HL-60 (cell line): ENCODE measurements at regions not wholly inside any gene's neighbourhood (a gene's known extent, or its start where the extent isn't known, plus 50 kb on each side); places are given as distances from the start of the nearest gene placed in this dataset.

ENCODE experiments used
- DNase-seq, 2 experiments: peaks; one replicate each; pipeline ENCODE4 v3.0.0-alpha.2; 2010 to 2020; ENCODE audit warnings: low read depth in 1 of 2, low spot score in 1 of 2
- H3K27ac ChIP-seq: fragments of 250-450 bp; sonication (Bioruptor Pico); replicated peaks from 2 replicates; pipeline ENCODE4 v1.5.1; 2020; ENCODE audit warnings: mild to moderate bottlenecking, moderate library complexity
- H3K27me3 ChIP-seq: fragments of 250-450 bp; sonication (Bioruptor Pico); 2 replicates; pipeline ENCODE4 v1.5.1; 2021; ENCODE audit warnings: mild to moderate bottlenecking, moderate library complexity; ENCODE audit not compliant: insufficient read depth, poor library complexity, severe bottlenecking
- H3K4me3 ChIP-seq: replicated peaks from 2 replicates; pipeline ENCODE4 v1.5.1; 2011; ENCODE audit warnings: mild to moderate bottlenecking, control low read depth, low read length; ENCODE audit not compliant: insufficient read depth
- CTCF ChIP-seq: IDR thresholded peaks from one replicate; pipeline ENCODE4 v1.5.1; 2011; ENCODE audit warnings: low read length, control low read depth, inconsistent platforms; ENCODE audit not compliant: insufficient read depth
- GABPA ChIP-seq: IDR thresholded peaks from 2 replicates; pipeline ENCODE4 v1.6.1; 2012; ENCODE audit warnings: low read depth
- POLR2AphosphoS5 ChIP-seq: IDR thresholded peaks from 2 replicates; pipeline ENCODE4 v1.6.1; 2012; ENCODE audit warnings: low read depth
- REST ChIP-seq: IDR thresholded peaks from 2 replicates; pipeline ENCODE4 v1.6.1; 2012; ENCODE audit warnings: low read depth; ENCODE audit not compliant: insufficient replicate concordance
- SPI1 ChIP-seq: IDR thresholded peaks from 2 replicates; pipeline ENCODE4 v1.6.1; 2012; ENCODE audit warnings: low read depth, mild to moderate bottlenecking, borderline replicate concordance

GRCh38 chr13:60226507-60226906 lies 62.8 kb upstream of the DIAPH3 start:
- peaks cover 12% of the 10 kb centered on the region for H3K27me3 ChIP-seq
- no peak for DNase-seq
- no peak overlapping the region for H3K27ac ChIP-seq
- TF ChIP-seq POLR2AphosphoS5 (no peak), CTCF (no peak), REST (no peak), GABPA (no peak), SPI1 (no peak)
- no peak overlapping the region for H3K4me3 ChIP-seq

GRCh38 chr13:60227158-60227557 lies 63.4 kb upstream of the DIAPH3 start:
- DNase-seq, result no peak
- H3K27me3 ChIP-seq, result peaks cover 12% of the 10 kb centered on the region

More at GRCh38 chr13:60227158-60227557, 63.4 kb upstream of the DIAPH3 start:
- H3K27ac ChIP-seq, result no peak overlapping the region
- TF ChIP-seq SPI1, result no peak
- no peak for TF ChIP-seq CTCF
- TF ChIP-seq POLR2AphosphoS5, result no peak
- TF ChIP-seq REST, result no peak
- TF ChIP-seq GABPA, result no peak
- no peak overlapping the region for H3K4me3 ChIP-seq
